ENCODE measurements at regions not wholly inside any gene's neighbourhood (a gene's known extent, or its start where the extent isn't known, plus 50 kb on each side); places are given as distances from the start of the nearest gene placed in this dataset.

- no peak for TF ChIP-seq CTCF (IDR thresholded peaks at IDR 0.05; ENCODE audit: borderline replicate concordance, insufficient read depth, low read depth, low read length)
- H3K4me3 ChIP-seq (ENCODE audit: low read depth, low read length): no peak overlapping the region
Observed at GRCh38 chr2:195450552-195451113, 206.4 kb upstream of the SLC39A10 start.

- H3K4me3 ChIP-seq (ENCODE audit: low read depth, low read length): no peak overlapping the region
- TF ChIP-seq CTCF (IDR thresholded peaks at IDR 0.05; ENCODE audit: borderline replicate concordance, insufficient read depth, low read depth, low read length): no peak
Observed at GRCh38 chr2:195447323-195447975, 209.6 kb upstream of the SLC39A10 start.

- TF ChIP-seq CTCF (IDR thresholded peaks at IDR 0.05; ENCODE audit: borderline replicate concordance, insufficient read depth, low read depth, low read length): no peak
Observed at GRCh38 chr2:195445639-195446038, 211.4 kb upstream of the SLC39A10 start.

GRCh38 chr2:195443926-195444325 is 213.1 kb upstream of the SLC39A10 start:
- H3K4me3 ChIP-seq (ENCODE audit: low read depth, low read length): no peak overlapping the region
- no peak for TF ChIP-seq CTCF (IDR thresholded peaks at IDR 0.05; ENCODE audit: borderline replicate concordance, insufficient read depth, low read depth, low read length)

More at GRCh38 chr2:195445639-195446038, 211.4 kb upstream of the SLC39A10 start:
- no peak overlapping the region for H3K4me3 ChIP-seq (ENCODE audit: low read depth, low read length)

- H3K4me3 ChIP-seq (ENCODE audit: low read depth, low read length): no peak overlapping the region
- TF ChIP-seq CTCF (IDR thresholded peaks at IDR 0.05; ENCODE audit: borderline replicate concordance, insufficient read depth, low read depth, low read length): no peak
Observed at GRCh38 chr2:195442458-195443175, 214.4 kb upstream of the SLC39A10 start.

GRCh38 chr2:195438692-195439091 is 218.3 kb upstream of the SLC39A10 start:
- TF ChIP-seq CTCF (IDR thresholded peaks at IDR 0.05; ENCODE audit: borderline replicate concordance, insufficient read depth, low read depth, low read length): no peak
- no peak overlapping the region for H3K4me3 ChIP-seq (ENCODE audit: low read depth, low read length)
